Fibroblast of skin of back (primary cell): ENCODE measurements at regions not wholly inside any gene's neighbourhood (a gene's known extent, or its start where the extent isn't known, plus 50 kb on each side); places are given as distances from the start of the nearest gene placed in this dataset.
"Not testable (repeated sequence)": the region's sequence is repeated elsewhere in the genome, so short reads cannot be mapped to it uniquely, and the experiment has no call there.

Experiments
- DNase-seq: peaks from one replicate; pipeline ENCODE4 v3.0.0-alpha.2; 2013

DNA sequence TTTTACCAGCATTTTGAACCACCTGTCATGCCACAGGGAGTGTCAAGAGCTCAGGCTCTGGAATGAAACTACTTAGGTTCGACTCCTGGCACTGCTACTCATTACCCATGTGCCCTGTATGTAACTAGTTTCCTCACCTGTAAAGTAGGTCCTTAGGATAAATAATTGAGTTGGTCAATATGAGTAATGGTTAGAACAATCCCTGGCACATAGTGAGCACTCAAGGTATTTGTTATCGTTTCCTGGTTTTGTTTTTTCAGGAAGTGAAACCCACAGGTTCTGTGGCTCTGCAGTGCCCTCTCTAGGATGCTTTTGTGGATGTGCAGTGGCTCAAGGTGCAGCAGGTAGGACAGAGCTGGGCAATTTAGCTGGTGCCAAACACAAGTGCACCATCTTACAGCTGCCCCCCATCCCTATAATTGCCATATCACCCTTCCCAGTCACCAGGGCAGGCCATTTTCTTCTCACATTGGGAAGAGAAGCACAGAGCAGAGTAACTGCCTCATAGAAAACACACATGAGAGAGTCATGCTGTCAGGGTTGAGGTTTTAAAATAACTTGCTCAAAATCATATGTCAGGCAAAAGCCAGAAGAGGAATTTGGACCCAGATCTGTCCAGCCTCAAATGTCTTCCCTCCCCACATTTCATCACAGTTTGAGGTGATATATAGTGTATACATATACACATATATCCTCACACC is 297.5 kb downstream of the RPAP3 start:
- DNase-seq, result no peak

DNA sequence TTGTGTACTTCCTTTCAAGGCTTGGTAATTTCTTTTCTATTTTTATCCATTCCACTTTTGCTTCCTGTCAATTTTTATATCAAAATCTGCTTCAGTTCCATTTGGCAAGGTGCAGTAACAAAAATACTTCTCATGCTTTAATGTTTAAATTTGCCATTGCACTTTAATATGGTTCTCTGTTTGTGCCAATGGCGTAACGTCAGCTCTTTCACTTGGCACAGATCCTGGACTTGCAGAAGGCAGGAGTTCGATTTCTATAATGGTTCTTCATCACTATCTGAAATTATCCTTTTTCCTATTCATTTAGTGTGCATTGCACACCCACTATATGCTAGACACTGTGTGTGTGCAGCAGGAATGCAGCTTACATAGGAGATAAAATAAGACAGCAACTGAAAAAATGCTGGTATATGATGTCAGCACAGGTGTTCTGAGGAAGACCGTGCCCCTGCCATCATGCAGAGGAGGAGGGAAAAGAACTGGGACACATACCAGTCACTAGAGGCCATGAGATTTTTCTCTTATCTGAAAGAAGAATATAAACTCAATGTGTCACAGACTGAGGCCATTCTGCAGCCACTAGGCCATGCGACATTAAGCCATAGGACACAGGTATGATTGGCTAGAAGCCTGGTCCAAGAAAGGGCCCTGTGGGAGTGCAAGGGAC is 298.2 kb downstream of the RPAP3 start:
- no peak for DNase-seq

- DNase-seq, result no peak
Measured at GRCh38 chr12:47403681-47404080, 302.1 kb downstream of the RPAP3 start.

DNA sequence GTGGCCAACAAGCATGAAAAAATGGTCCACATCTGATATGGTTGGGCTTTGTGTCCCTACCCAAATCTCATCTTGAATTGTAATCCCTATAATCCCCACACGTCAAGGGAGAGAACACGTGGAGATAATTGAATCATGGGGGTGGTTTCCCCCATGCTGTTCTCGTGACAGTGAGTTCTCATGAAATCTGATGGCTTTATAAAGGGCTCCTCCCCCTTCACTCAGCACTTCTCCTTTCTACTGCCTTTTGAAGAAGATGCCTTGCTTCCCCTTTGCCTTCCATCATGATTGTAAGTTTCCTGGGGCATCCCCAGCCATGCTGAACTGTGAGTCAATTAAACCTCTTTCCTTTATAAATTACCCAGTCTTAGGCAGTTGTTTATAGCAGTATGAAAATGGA is 304.6 kb downstream of the RPAP3 start:
- not testable (repeated sequence) for DNase-seq

GRCh38 chr12:47400266-47400665 is 305.6 kb downstream of the RPAP3 start:
- DNase-seq, result peak; percentile 41

DNA sequence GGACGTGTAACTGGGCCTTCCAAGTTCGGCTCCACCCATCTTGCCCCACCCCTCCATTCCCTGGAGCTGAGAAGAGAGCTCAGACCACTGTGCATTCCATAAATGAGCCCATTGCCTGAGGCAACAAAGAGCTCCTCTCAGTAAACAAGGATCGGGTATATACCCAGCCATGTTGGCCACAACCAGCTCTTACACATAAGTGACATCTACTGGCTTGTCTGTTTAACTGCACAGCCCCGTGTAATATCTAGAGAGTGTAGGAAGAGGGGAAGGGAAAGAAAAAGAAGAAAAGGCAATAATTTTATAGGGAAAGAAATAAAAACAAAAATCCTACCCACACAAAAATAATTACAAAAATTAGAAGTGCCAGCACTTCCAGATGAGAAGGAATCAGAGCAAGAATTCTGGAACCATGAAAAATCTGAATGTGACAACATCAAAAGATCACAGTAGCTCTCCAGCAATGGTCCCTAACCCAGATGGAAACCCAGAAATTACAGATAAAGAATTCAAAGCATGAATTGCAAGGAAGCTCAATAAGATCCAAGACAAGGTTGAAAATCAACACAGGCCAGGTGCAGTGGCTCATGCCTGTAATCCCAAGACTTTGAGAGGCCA is 308.1 kb downstream of the RPAP3 start:
- DNase-seq, result peak; percentile 82

DNA sequence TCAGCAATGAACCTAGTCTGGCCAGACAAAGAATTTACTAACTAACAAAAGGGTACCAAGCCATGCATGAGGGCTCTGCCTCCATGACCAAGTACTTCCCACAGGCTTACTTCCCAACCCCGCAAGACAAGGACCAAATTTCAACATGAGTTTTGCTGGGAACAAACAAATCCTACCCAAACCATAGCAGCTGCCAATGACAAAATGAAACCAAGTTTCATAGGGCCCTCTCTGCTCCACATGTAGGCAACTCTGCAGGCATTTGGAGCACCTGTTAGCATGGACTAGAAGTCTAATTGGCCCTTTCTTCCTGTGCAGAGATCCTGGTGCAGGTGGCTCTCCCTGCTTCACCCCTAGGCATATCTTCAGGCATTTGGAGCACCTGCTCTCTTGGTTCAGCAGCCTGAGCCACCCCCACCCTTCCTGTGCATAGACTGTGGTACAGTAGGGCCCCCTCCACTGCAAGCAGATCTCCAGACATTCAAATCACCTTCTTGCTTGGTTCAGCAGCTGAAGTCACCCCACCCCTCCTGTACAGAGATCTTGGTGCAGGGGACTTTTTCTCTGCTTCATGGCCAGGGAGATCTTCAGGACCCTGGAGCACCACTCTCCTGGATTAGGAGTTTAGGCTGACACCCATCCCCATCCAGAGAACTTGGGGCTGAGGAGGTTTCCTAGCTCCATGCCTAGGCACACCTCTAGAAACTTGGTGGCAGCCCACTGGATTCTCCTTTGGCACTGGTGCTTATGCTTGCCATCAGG is 308.7 kb downstream of the RPAP3 start:
- no peak for DNase-seq

- DNase-seq, result no peak
Measured at GRCh38 chr12:47394070-47394469, 311.8 kb downstream of the RPAP3 start.

- DNase-seq, result no peak
Measured at GRCh38 chr12:47393403-47393790, 312.4 kb downstream of the RPAP3 start.

- no peak for DNase-seq
Measured at GRCh38 chr12:47391566-47391965, 311.8 kb upstream of the AMIGO2 start.

- no peak for DNase-seq
Measured at GRCh38 chr12:47388712-47389111, 309.0 kb upstream of the AMIGO2 start.

DNA sequence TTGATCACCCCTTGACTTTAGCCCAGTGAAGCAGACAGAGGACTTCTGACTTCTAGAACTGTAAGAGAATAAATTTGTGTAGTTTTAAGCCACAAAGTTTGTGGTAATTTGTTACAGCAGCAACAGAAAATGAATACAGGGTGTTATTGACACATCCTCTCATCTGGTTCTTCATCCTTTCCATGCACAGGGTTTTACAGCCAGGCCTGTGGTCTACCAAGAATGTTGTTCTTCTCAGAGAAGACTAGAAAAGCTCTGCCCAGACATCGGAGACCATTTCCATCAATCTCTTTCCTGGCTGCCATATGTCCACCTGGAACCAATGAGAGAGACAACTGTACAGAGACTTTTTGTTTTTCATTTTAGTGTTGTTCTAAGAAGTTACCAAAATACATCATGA is 308.2 kb upstream of the AMIGO2 start:
- no peak for DNase-seq

GRCh38 chr12:47385653-47386052 is 305.9 kb upstream of the AMIGO2 start:
- DNase-seq, result no peak

- DNase-seq, result peak; percentile 40
Measured at GRCh38 chr12:47383942-47384341, 304.2 kb upstream of the AMIGO2 start.

- no peak for DNase-seq
Measured at GRCh38 chr12:47382305-47382704, 302.5 kb upstream of the AMIGO2 start.

DNA sequence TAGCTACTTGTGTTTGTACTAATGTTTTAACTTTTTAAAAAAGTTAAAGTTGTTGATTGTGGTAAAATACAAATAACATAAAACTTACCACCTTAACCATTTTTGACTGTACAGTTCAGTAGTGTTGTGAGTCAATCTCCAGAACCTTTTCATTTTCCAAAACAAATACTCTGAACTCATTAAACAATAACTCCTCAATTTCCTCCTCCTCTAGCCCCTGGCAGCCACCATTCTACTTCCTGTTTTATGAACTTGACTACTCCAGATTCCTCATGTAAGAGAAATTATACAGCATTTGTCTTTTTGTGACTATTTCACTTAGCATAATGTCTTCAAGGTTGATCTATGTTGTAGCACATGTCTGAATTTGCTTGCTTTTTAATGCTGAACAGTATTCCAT is 299.1 kb upstream of the AMIGO2 start:
- no peak for DNase-seq

- no peak for DNase-seq
Measured at GRCh38 chr12:47378222-47378582, 298.4 kb upstream of the AMIGO2 start.

GRCh38 chr12:47377414-47378221 is 297.9 kb upstream of the AMIGO2 start:
- peak; percentile 98 for DNase-seq

DNA sequence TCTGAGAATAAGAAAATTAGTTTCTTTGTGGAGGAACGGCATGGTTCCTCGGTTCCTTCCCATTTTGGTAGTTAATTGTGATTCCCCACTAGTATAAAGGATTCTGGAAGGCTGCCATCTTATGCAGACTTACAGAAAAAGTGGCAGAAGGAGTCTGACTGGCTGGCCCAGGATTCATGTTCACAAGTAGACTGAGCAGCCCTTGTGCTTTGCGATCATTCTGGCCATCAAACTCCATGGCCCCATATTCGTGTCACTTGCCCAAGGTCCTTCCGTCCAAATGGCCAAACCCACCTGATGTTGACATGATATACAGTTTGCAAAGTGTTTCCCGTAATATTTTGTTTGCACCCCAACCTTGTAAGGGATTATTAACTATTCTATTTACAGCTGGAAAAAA is 297.2 kb upstream of the AMIGO2 start:
- DNase-seq, result no peak

- no peak for DNase-seq
Measured at GRCh38 chr12:47373554-47374150, 293.9 kb upstream of the AMIGO2 start.

DNA sequence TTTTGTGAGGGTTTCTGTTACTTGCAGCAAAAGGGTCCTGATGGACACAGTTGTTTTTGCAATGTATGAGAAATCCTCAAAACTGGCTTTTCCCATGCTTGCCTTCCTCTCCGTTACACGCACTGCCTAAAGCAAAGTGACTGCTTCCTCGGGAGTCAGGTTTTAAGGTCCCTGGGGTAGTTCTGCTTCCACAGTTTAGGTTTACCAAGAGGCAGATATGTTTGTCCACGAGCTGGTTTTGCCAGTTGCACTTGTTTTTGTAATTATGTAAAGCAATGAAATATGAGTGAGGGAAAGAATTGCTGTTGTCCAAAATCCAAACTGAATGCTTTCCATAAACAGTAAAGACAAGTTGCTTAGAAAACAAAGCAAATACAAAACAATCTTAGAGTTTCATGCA is 290.7 kb upstream of the AMIGO2 start:
- no peak for DNase-seq

DNA sequence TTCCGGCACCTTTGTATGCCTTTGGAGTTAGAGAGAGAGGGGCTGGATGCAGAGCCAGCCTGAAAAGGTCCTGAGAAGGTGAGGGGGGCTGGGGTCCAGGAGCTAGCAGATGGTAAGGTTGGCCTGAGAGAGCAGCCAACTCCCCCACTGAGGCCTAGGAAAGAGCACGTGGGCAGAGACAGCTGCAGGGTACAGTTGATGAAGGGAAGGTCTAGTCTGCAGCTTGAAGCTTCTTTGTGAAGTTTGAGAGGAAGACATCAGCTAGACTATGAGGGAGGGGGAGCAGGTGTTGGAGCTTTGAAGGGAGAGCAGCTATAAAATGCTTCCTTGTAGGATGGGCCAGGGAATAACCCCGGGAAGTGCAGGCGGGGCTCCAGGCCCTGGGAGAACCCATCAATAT is 289.3 kb upstream of the AMIGO2 start:
- DNase-seq, result no peak
